GM12878 (cell line): ENCODE measurements at regions not wholly inside any gene's neighbourhood (a gene's known extent, or its start where the extent isn't known, plus 50 kb on each side); places are given as distances from the start of the nearest gene placed in this dataset.

Experiments used
- ATAC-seq: fragments of 200-7000 bp; cut with Tn5 transposase; 3 replicates; pipeline ENCODE4 v1.9.1; 2020; ENCODE audit warnings: mild to moderate bottlenecking, moderate library complexity
- BruUV-seq: library from RNA; stranded (reverse); fragments of 400-500 nt; replicated peaks from 2 replicates; lab custom pipeline; 2021; lab: Mats Ljungman, UMichigan
- CTCF ChIA-PET: fragments of 300-600 bp; sonication (Branson Sonifier 250); formaldehyde crosslinking; extraction: SDS; loops from one replicate; lab custom pipeline; 2021; ENCODE audit warnings: inconsistent platforms; lab: Yijun Ruan, JAX
- POLR2A ChIA-PET: fragments of 350-600 bp; formaldehyde crosslinking; extraction: SDS; loops from one replicate; lab custom pipeline; 2021; ENCODE audit warnings: inconsistent platforms; lab: Charles Lee
- RAD21 ChIA-PET: fragments of 300-600 bp; sonication (Branson Sonifier 250); formaldehyde crosslinking; loops from one replicate; lab custom pipeline; 2023; ENCODE audit warnings: antibody characterized with exemption; ENCODE audit not compliant: unreplicated experiment; lab: Charles Lee
- SMC1A ChIA-PET: fragments of 300-600 bp; sonication (Branson Sonifier 250); formaldehyde crosslinking; loops from one replicate; lab custom pipeline; 2023; ENCODE audit not compliant: unreplicated experiment, uncharacterized antibody; lab: Charles Lee
- DNase-seq: peaks from one replicate; pipeline ENCODE4 v3.0.0-alpha.2; 2011; ENCODE audit warnings: low read depth, low spot score
- FAIRE-seq: peaks from 3 replicates; lab custom pipeline; 2011; peaks lifted over from hg19 to GRCh38; lab: Jason Lieb, UNC
- H2AFZ ChIP-seq: 2 replicates; pipeline ENCODE4 v1.6.0; 2011; ENCODE audit warnings: low read depth, low read length, control low read depth; ENCODE audit not compliant: control insufficient read depth
- H3K27ac ChIP-seq: 2 replicates; pipeline ENCODE4 v1.5.1; 2011; ENCODE audit warnings: control low read depth; ENCODE audit not compliant: control insufficient read depth, insufficient read depth
- H3K27me3 ChIP-seq, 2 experiments: replicated peaks in 1 of 2; 2 replicates each; pipeline versions ENCODE4 v1.6.0 to v1.6.1; 2011; ENCODE audit warnings: low read length in 1 of 2; ENCODE audit not compliant: control insufficient read depth in 2 of 2, insufficient read depth in 2 of 2
- H3K36me3 ChIP-seq, 2 experiments: 2 replicates each; pipeline ENCODE4 v1.5.1; 2011; ENCODE audit warnings: low read length in 1 of 2; ENCODE audit not compliant: control insufficient read depth in 2 of 2, insufficient read depth in 2 of 2
- H3K4me1 ChIP-seq: 2 replicates; pipeline ENCODE4 v1.6.1; 2011; ENCODE audit warnings: mild to moderate bottlenecking, low read length, moderate library complexity, mixed read lengths; ENCODE audit not compliant: control insufficient read depth, insufficient read depth
- H3K4me2 ChIP-seq: 2 replicates; pipeline ENCODE4 v1.6.0; 2011; ENCODE audit warnings: control low read depth; ENCODE audit not compliant: control insufficient read depth, insufficient read depth
- H3K4me3 ChIP-seq: fragments of 200-600 bp; sonication (generic); 2 replicates; pipeline ENCODE4 v1.5.1; 2016
- H3K79me2 ChIP-seq: 2 replicates; pipeline ENCODE4 v1.6.0; 2011; ENCODE audit warnings: low read length; ENCODE audit not compliant: control insufficient read depth, insufficient read depth
- H3K9ac ChIP-seq: 2 replicates; pipeline ENCODE4 v1.8.0; 2011; ENCODE audit warnings: low read length, control low read depth, mixed read lengths; ENCODE audit not compliant: control insufficient read depth, insufficient read depth
- H3K9me3 ChIP-seq: replicated peaks from 3 replicates; pipeline ENCODE4 v1.5.1; 2011; ENCODE audit warnings: mild to moderate bottlenecking, low read length; ENCODE audit not compliant: control insufficient read depth, insufficient read depth
- H4K20me1 ChIP-seq: 2 replicates; pipeline ENCODE4 v1.6.0; 2011; ENCODE audit not compliant: control insufficient read depth, insufficient read depth
- CBX3 ChIP-seq: fragments of 200-600 bp; sonication (generic); IDR thresholded peaks from 2 replicates; pipeline ENCODE4 v1.6.1; 2016; ENCODE audit warnings: low read depth, borderline replicate concordance
- CHD4 ChIP-seq: fragments of 200-600 bp; sonication (generic); IDR thresholded peaks from 2 replicates; pipeline ENCODE4 v1.6.1; 2016; ENCODE audit warnings: mild to moderate bottlenecking
- CUX1 ChIP-seq: IDR thresholded peaks from 2 replicates; pipeline ENCODE4 v1.6.1; 2012; ENCODE audit warnings: improper control_type of control experiment, low read depth, low read length; ENCODE audit not compliant: insufficient replicate concordance
- GATAD2B ChIP-seq: fragments of 450-650 bp; conservative IDR thresholded peaks from 2 replicates; pipeline ENCODE4 v1.6.1; 2017; ENCODE audit warnings: low read depth, mild to moderate bottlenecking, moderate library complexity
- IKZF1 ChIP-seq: fragments of 450-650 bp; conservative IDR thresholded peaks from 2 replicates; pipeline ENCODE4 v1.6.1; 2017; ENCODE audit warnings: antibody characterized with exemption, mild to moderate bottlenecking
- NFYA ChIP-seq: IDR thresholded peaks from 2 replicates; pipeline ENCODE4 v1.6.1; 2011; ENCODE audit warnings: low read depth, mild to moderate bottlenecking, low read length, improper control_type of control experiment, borderline replicate concordance
- POLR2AphosphoS5 ChIP-seq: IDR thresholded peaks from 2 replicates; pipeline ENCODE4 v1.6.1; 2011; ENCODE audit warnings: mild to moderate bottlenecking, low read length, inconsistent platforms
- SIX5 ChIP-seq: IDR thresholded peaks from 2 replicates; pipeline ENCODE4 v1.6.1; 2011; ENCODE audit warnings: mild to moderate bottlenecking, low read depth, low read length, moderate library complexity; ENCODE audit not compliant: severe bottlenecking
- STAT1 ChIP-seq: fragments of 450-650 bp; conservative IDR thresholded peaks from 2 replicates; pipeline ENCODE4 v1.6.1; 2014; ENCODE audit warnings: antibody characterized with exemption, mild to moderate bottlenecking
- USF1 ChIP-seq: IDR thresholded peaks from 2 replicates; pipeline ENCODE4 v1.6.1; 2011; ENCODE audit warnings: borderline replicate concordance, low read depth, mild to moderate bottlenecking, moderate library complexity, mixed read lengths, low read length; ENCODE audit not compliant: insufficient read depth; ENCODE audit errors: extremely low read length
- YY1 ChIP-seq: IDR thresholded peaks from 2 replicates; pipeline ENCODE4 v1.6.1; 2011; ENCODE audit warnings: low read depth, mild to moderate bottlenecking, low read length
- ZNF274 ChIP-seq: IDR thresholded peaks from one replicate; pipeline ENCODE4 v1.8.0; 2011; ENCODE audit not compliant: insufficient read length, insufficient read depth
- ZNF384 ChIP-seq: IDR thresholded peaks from 2 replicates; pipeline ENCODE4 v1.6.1; 2012; ENCODE audit warnings: low read depth, mild to moderate bottlenecking, low read length, improper control_type of control experiment, borderline replicate concordance
- WGBS: methylation state at CpG from one replicate; pipeline ENCODE4 v1.1.6; 2016; ENCODE audit warnings: low lambda C conversion rate; ENCODE audit not compliant: insufficient replicate concordance, insufficient coverage; ENCODE audit errors: missing lambda C conversion rate; 5-methylcytosine and 5-hydroxymethylcytosine counted together
- in situ Hi-C: fragments of 300-500 bp; cut with MboI; formaldehyde crosslinking; loops from 9 replicates; pipeline ENCODE4 v1.14.3; 2018; ENCODE audit warnings: mixed read lengths
- intact Hi-C: fragments of 100-400 bp; cut with micrococcal nuclease; formaldehyde crosslinking; loops from one replicate; pipeline ENCODE4 v1.14.2; 2022; ENCODE audit not compliant: unreplicated experiment

- CTCF ChIA-PET: no interaction called here
- no peak overlapping the region for H3K9ac ChIP-seq
- H4K20me1 ChIP-seq: no peaks in the 10 kb centered on the region
- in situ Hi-C loops: no loop called here
- H3K79me2 ChIP-seq: no peaks in the 10 kb centered on the region
- SMC1A ChIA-PET: no interaction called here
- no peaks in the 10 kb centered on the region for H3K27me3 ChIP-seq
- no peak overlapping the region for H3K4me2 ChIP-seq
- no TSS peak for BruUV-seq
- H3K4me1 ChIP-seq: no peaks in the 10 kb centered on the region
- RAD21 ChIA-PET: no interaction called here
- intact Hi-C loops: no loop called here
- no peaks in the 10 kb centered on the region for H3K36me3 ChIP-seq
- no peaks in the 10 kb centered on the region for H3K9me3 ChIP-seq
- DNase-seq: no peak
- no peak for TF ChIP-seq NFYA
- TF ChIP-seq GATAD2B: no peak
- no peak for TF ChIP-seq CHD4
- no peak for TF ChIP-seq YY1
- TF ChIP-seq ZNF274: no peak
- no peak for TF ChIP-seq POLR2AphosphoS5
- ATAC-seq: no peak
- H3K27ac ChIP-seq: no peak overlapping the region
- POLR2A ChIA-PET: no interaction called here
- no peak for FAIRE-seq
- no peak overlapping the region for H3K4me3 ChIP-seq
- H2AFZ ChIP-seq: no peak overlapping the region
Observed at GRCh38 chr10:4436103-4436502, 389.9 kb upstream of the AKR1E2 start.

GRCh38 chr10:4434516-4435071 lies 391.4 kb upstream of the AKR1E2 start:
- 44% methylated on average over 3 of the region's 3 CpGs for WGBS
- H4K20me1 ChIP-seq: no peaks in the 10 kb centered on the region
- no peak overlapping the region for H3K4me2 ChIP-seq
- ChIA-PET RAD21 (no interaction called here), CTCF (no interaction called here), SMC1A (no interaction called here), POLR2A (no interaction called here)
- H3K27me3 ChIP-seq: no peaks in the 10 kb centered on the region
- H3K27ac ChIP-seq: no peak overlapping the region
- H3K4me3 ChIP-seq: no peak overlapping the region
- H3K36me3 ChIP-seq: no peaks in the 10 kb centered on the region
- no peak for ATAC-seq
- BruUV-seq: no TSS peak
- intact Hi-C loops (no loop called here), in situ Hi-C loops (no loop called here)
- no peaks in the 10 kb centered on the region for H3K79me2 ChIP-seq
- FAIRE-seq: no peak
- H3K9ac ChIP-seq: no peak overlapping the region
- H2AFZ ChIP-seq: no peak overlapping the region
- H3K9me3 ChIP-seq: no peaks in the 10 kb centered on the region
- no peaks in the 10 kb centered on the region for H3K4me1 ChIP-seq
- no peak for DNase-seq
- no peak for TF ChIP-seq USF1
- no peak for TF ChIP-seq SIX5
- TF ChIP-seq ZNF384: no peak
- TF ChIP-seq IKZF1: no peak
- no peak for TF ChIP-seq CUX1
- no peak for TF ChIP-seq STAT1
- no peak for TF ChIP-seq CBX3
